ENCODE measurements at regions not wholly inside any gene's neighbourhood (a gene's known extent, or its start where the extent isn't known, plus 50 kb on each side); places are given as distances from the start of the nearest gene placed in this dataset.
"Not testable (repeated sequence)": the region's sequence is repeated elsewhere in the genome, so short reads cannot be mapped to it uniquely, and the experiment has no call there.

- no peak for DNase-seq (ENCODE audit: low read depth)
These were observed 83.1 kb upstream of the SSTR4 start for GRCh38 chr20:22951966-22952365.

GRCh38 chr20:22954661-22955060 is 80.5 kb upstream of the SSTR4 start:
- no peak for DNase-seq (ENCODE audit: low read depth)

GRCh38 chr20:22958390-22958789 is 76.7 kb upstream of the SSTR4 start:
- DNase-seq (ENCODE audit: low read depth), result no peak

- no peak for DNase-seq (ENCODE audit: low read depth)
These were observed 72.3 kb upstream of the SSTR4 start for GRCh38 chr20:22962567-22963439.

GRCh38 chr20:22963581-22963980 is 71.5 kb upstream of the SSTR4 start:
- no peak for DNase-seq (ENCODE audit: low read depth)

- DNase-seq (ENCODE audit: low read depth), result no peak
These were observed 68.2 kb upstream of the SSTR4 start for GRCh38 chr20:22966787-22967464.

- DNase-seq (ENCODE audit: low read depth), result not testable (repeated sequence)
These were observed 67.4 kb upstream of the SSTR4 start for GRCh38 chr20:22967706-22968105.

GRCh38 chr20:22969031-22969430 is 66.1 kb upstream of the SSTR4 start:
- DNase-seq (ENCODE audit: low read depth), result not testable (repeated sequence)

GRCh38 chr20:22971077-22971476 is 64.0 kb upstream of the SSTR4 start:
- not testable (repeated sequence) for DNase-seq (ENCODE audit: low read depth)

- no peak for DNase-seq (ENCODE audit: low read depth)
These were observed 60.8 kb upstream of the SSTR4 start for GRCh38 chr20:22974354-22974753.

GRCh38 chr20:22977047-22977785 is 57.9 kb upstream of the SSTR4 start:
- DNase-seq (ENCODE audit: low read depth), result no peak

- DNase-seq (ENCODE audit: low read depth), result no peak
These were observed 51.1 kb upstream of the SSTR4 start for GRCh38 chr20:22984008-22984407.

- no peak for DNase-seq (ENCODE audit: low read depth)
These were observed 50.5 kb upstream of the SSTR4 start for GRCh38 chr20:22984606-22985005.

GRCh38 chr20:22985239-22985778 is 49.8 kb upstream of the SSTR4 start:
- no peak for DNase-seq (ENCODE audit: low read depth)

Data from GM04504 (cell line).